ENCODE measurements at regions not wholly inside any gene's neighbourhood (a gene's known extent, or its start where the extent isn't known, plus 50 kb on each side); places are given as distances from the start of the nearest gene placed in this dataset.

DNA sequence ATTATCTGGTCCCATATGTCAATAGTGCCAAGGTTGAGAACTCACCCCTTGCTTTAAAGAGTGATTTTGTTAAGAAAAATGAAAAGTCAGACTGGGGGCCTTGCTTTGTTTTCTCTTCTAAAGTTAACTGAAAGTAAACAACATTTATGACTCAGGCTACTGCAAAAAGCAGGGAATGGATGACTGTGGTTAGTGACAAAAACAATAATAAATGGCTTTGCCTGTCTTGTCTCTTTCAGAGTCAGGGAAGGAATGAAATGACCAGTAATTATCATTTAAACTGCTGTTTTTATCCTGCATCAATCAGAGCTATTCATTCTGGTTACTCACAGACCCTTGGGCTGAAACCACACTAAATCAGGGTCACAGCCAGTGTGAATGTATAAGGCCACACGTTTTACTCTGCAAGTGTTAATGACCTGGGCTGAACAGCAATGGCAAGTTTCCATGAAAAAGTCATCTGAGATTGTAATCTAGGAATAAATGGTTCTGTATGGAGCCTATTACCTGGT, 112.2 kb downstream of the ZNF608 start (continued):
- TF ChIP-seq FOSL2 (CRISPR knock-in tag; IDR thresholded peaks at IDR 0.05) (peak; percentile 72), YY1 (IDR thresholded peaks at IDR 0.05; ENCODE audit: insufficient read depth, insufficient replicate concordance, low read depth, low read length) (no peak), CEBPG (CRISPR knock-in tag; IDR thresholded peaks at IDR 0.05) (no peak), ZKSCAN8 (CRISPR knock-in tag; IDR thresholded peaks at IDR 0.05; ENCODE audit: borderline replicate concordance) (peak; percentile 67; the same call in 1 of the 2 replicates), RXRB (CRISPR knock-in tag; IDR thresholded peaks at IDR 0.05; ENCODE audit: borderline replicate concordance) (peak; percentile 44; the same call in 1 of the 2 replicates), NCOA2 (CRISPR knock-in tag; IDR thresholded peaks at IDR 0.05) (peak; percentile 67; the same call in 1 of the 2 replicates), FOXA3 (CRISPR knock-in tag; IDR thresholded peaks at IDR 0.05) (peak; percentile 79), EP300 (IDR thresholded peaks at IDR 0.05; ENCODE audit: low read depth in 2 of 2, low read length in 2 of 2) (peak in 1 of 2 experiments; percentile 83; a peak in 2 of 4 replicates), EP300 (CRISPR knock-in tag; IDR thresholded peaks at IDR 0.05; ENCODE audit: borderline replicate concordance) (0 out of 2 replicates have a peak, but pooled peaks have one; percentile 22), CREM (IDR thresholded peaks at IDR 0.05) (peak; percentile 50; the same call in 1 of the 2 replicates), CREM (CRISPR knock-in tag; IDR thresholded peaks at IDR 0.05) (no peak), SOX5 (CRISPR knock-in tag; IDR thresholded peaks at IDR 0.05; ENCODE audit: borderline replicate concordance) (peak; percentile 78; the same call in 1 of the 2 replicates), FOXA1 (IDR thresholded peaks at IDR 0.05) (no peak), FOXA1 (CRISPR knock-in tag; IDR thresholded peaks at IDR 0.05) (peak; percentile 10; the same call in 1 of the 2 replicates), ZFYVE20 (CRISPR knock-in tag; IDR thresholded peaks at IDR 0.05; ENCODE audit: borderline replicate concordance, low read depth) (no peak)
- TF ChIP-seq, protein P1, sequence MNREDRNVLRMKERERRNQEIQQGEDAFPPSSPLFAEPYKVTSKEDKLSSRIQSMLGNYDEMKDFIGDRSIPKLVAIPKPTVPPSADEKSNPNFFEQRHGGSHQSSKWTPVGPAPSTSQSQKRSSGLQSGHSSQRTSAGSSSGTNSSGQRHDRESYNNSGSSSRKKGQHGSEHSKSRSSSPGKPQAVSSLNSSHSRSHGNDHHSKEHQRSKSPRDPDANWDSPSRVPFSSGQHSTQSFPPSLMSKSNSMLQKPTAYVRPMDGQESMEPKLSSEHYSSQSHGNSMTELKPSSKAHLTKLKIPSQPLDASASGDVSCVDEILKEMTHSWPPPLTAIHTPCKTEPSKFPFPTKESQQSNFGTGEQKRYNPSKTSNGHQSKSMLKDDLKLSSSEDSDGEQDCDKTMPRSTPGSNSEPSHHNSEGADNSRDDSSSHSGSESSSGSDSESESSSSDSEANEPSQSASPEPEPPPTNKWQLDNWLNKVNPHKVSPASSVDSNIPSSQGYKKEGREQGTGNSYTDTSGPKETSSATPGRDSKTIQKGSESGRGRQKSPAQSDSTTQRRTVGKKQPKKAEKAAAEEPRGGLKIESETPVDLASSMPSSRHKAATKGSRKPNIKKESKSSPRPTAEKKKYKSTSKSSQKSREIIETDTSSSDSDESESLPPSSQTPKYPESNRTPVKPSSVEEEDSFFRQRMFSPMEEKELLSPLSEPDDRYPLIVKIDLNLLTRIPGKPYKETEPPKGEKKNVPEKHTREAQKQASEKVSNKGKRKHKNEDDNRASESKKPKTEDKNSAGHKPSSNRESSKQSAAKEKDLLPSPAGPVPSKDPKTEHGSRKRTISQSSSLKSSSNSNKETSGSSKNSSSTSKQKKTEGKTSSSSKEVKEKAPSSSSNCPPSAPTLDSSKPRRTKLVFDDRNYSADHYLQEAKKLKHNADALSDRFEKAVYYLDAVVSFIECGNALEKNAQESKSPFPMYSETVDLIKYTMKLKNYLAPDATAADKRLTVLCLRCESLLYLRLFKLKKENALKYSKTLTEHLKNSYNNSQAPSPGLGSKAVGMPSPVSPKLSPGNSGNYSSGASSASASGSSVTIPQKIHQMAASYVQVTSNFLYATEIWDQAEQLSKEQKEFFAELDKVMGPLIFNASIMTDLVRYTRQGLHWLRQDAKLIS (CRISPR knock-in tag; IDR thresholded peaks at IDR 0.05), result no peak
- TF ChIP-seq, protein P2, sequence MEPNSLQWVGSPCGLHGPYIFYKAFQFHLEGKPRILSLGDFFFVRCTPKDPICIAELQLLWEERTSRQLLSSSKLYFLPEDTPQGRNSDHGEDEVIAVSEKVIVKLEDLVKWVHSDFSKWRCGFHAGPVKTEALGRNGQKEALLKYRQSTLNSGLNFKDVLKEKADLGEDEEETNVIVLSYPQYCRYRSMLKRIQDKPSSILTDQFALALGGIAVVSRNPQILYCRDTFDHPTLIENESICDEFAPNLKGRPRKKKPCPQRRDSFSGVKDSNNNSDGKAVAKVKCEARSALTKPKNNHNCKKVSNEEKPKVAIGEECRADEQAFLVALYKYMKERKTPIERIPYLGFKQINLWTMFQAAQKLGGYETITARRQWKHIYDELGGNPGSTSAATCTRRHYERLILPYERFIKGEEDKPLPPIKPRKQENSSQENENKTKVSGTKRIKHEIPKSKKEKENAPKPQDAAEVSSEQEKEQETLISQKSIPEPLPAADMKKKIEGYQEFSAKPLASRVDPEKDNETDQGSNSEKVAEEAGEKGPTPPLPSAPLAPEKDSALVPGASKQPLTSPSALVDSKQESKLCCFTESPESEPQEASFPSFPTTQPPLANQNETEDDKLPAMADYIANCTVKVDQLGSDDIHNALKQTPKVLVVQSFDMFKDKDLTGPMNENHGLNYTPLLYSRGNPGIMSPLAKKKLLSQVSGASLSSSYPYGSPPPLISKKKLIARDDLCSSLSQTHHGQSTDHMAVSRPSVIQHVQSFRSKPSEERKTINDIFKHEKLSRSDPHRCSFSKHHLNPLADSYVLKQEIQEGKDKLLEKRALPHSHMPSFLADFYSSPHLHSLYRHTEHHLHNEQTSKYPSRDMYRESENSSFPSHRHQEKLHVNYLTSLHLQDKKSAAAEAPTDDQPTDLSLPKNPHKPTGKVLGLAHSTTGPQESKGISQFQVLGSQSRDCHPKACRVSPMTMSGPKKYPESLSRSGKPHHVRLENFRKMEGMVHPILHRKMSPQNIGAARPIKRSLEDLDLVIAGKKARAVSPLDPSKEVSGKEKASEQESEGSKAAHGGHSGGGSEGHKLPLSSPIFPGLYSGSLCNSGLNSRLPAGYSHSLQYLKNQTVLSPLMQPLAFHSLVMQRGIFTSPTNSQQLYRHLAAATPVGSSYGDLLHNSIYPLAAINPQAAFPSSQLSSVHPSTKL (CRISPR knock-in tag; IDR thresholded peaks at IDR 0.05), result peak; percentile 86
- TF ChIP-seq, protein P3, sequence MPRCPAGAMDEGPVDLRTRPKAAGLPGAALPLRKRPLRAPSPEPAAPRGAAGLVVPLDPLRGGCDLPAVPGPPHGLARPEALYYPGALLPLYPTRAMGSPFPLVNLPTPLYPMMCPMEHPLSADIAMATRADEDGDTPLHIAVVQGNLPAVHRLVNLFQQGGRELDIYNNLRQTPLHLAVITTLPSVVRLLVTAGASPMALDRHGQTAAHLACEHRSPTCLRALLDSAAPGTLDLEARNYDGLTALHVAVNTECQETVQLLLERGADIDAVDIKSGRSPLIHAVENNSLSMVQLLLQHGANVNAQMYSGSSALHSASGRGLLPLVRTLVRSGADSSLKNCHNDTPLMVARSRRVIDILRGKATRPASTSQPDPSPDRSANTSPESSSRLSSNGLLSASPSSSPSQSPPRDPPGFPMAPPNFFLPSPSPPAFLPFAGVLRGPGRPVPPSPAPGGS (CRISPR knock-in tag; IDR thresholded peaks at IDR 0.05), result no peak
